Vagina (tissue), 2 donors: ENCODE measurements at regions not wholly inside any gene's neighbourhood (a gene's known extent, or its start where the extent isn't known, plus 50 kb on each side); places are given as distances from the start of the nearest gene placed in this dataset.

ENCODE experiments used
- DNase-seq, 2 donors: peaks; one replicate each; pipeline ENCODE4 v3.0.0-alpha.2; 2017; ENCODE audit errors: extremely low spot score in 2 of 2
- H3K27ac ChIP-seq: fragments of 200-600 bp; sonication (generic); one replicate; pipeline ENCODE4 v1.5.1; 2019
- H3K27me3 ChIP-seq: fragments of 200-600 bp; sonication (generic); one replicate; pipeline ENCODE4 v1.5.1; 2019
- H3K36me3 ChIP-seq, 2 donors: fragments of 200-600 bp; sonication (generic); one replicate each; pipeline ENCODE4 v1.5.1; 2017 to 2019
- H3K4me1 ChIP-seq: fragments of 200-600 bp; sonication (generic); one replicate; pipeline ENCODE4 v1.5.1; 2019
- H3K4me3 ChIP-seq, 2 donors: fragments of 200-600 bp; sonication (generic); 1 replicate in 1 of 2; 2 replicates in 1 of 2; pipeline ENCODE4 v1.5.1; 2016 to 2019
- H3K9me3 ChIP-seq: fragments of 200-600 bp; sonication (generic); one replicate; pipeline ENCODE4 v1.5.1; 2019
- CTCF ChIP-seq, 3 experiments: fragments of 450-650 bp in 2 of 3; fragments of 200-600 bp in 1 of 3; sonication (generic) in 1 of 3; IDR thresholded peaks; one replicate each; pipeline ENCODE4 v1.5.1; 2017 to 2019; ENCODE audit warnings: antibody characterized with exemption in 3 of 3, mild to moderate bottlenecking in 2 of 3, moderate library complexity in 2 of 3
- POLR2A ChIP-seq, 2 donors: fragments of 450-650 bp; IDR thresholded peaks; one replicate each; pipeline ENCODE4 v1.6.1; 2017; ENCODE audit warnings: antibody characterized with exemption in 2 of 2, mild to moderate bottlenecking in 2 of 2, moderate library complexity in 2 of 2
- POLR2AphosphoS5 ChIP-seq, 2 donors: sonication (generic); formaldehyde crosslinking; IDR thresholded peaks; one replicate each; pipeline ENCODE4 v1.9.0; 2017; ENCODE audit warnings: antibody characterized with exemption in 2 of 2, mild to moderate bottlenecking in 2 of 2, low read depth in 1 of 2; ENCODE audit not compliant: insufficient read depth in 1 of 2
- intact Hi-C: fragments of 100-400 bp; cut with DNase I; formaldehyde crosslinking; loops from one replicate; pipeline ENCODE4 v1.15.1; 2023

GRCh38 chr17:74077231-74077630, 126.2 kb upstream of the RPL38 start:
- Histone ChIP-seq H3K27ac (no peak overlapping the region), H3K36me3 (no peaks in the 10 kb centered on the region), H3K27me3 (no peaks in the 10 kb centered on the region), H3K4me1 (no peaks in the 10 kb centered on the region), H3K4me3 (no peak overlapping the region), H3K9me3 (no peaks in the 10 kb centered on the region)
- intact Hi-C loops: no loop called here
- no peak for TF ChIP-seq POLR2A (IDR thresholded peaks at IDR 0.05)
- DNase-seq: no peak

- Histone ChIP-seq H3K4me3 (no peak overlapping the region), H3K27ac (no peak overlapping the region), H3K9me3 (no peaks in the 10 kb centered on the region), H3K27me3 (no peaks in the 10 kb centered on the region), H3K36me3 (no peaks in the 10 kb centered on the region), H3K4me1 (no peaks in the 10 kb centered on the region)
- TF ChIP-seq POLR2AphosphoS5 (IDR thresholded peaks at IDR 0.05; ENCODE audit: insufficient read depth in 1 of 2, low read depth in 1 of 2) (no peak), POLR2A (IDR thresholded peaks at IDR 0.05) (no peak), CTCF (IDR thresholded peaks at IDR 0.05) (no peak)
- no peak for DNase-seq
- intact Hi-C loops: no loop called here
Measured at GRCh38 chr17:74078363-74078941, 125.0 kb upstream of the RPL38 start.

GRCh38 chr17:74079537-74080300, 123.8 kb upstream of the RPL38 start:
- H3K27me3 ChIP-seq: no peaks in the 10 kb centered on the region
- intact Hi-C loops: no loop called here

GRCh38 chr17:74080656-74081582, 122.6 kb upstream of the RPL38 start:
- Histone ChIP-seq H3K27me3 (no peaks in the 10 kb centered on the region), H3K4me1 (no peaks in the 10 kb centered on the region)
- TF ChIP-seq POLR2A (IDR thresholded peaks at IDR 0.05) (no peak), CTCF (IDR thresholded peaks at IDR 0.05) (no peak), POLR2AphosphoS5 (IDR thresholded peaks at IDR 0.05; ENCODE audit: insufficient read depth in 1 of 2, low read depth in 1 of 2) (no peak)

More at GRCh38 chr17:74079537-74080300, 123.8 kb upstream of the RPL38 start:
- DNase-seq: no peak
- TF ChIP-seq POLR2A (IDR thresholded peaks at IDR 0.05) (no peak), CTCF (IDR thresholded peaks at IDR 0.05) (no peak), POLR2AphosphoS5 (IDR thresholded peaks at IDR 0.05; ENCODE audit: insufficient read depth in 1 of 2, low read depth in 1 of 2) (no peak)
- no peaks in the 10 kb centered on the region for H3K36me3 ChIP-seq
- no peaks in the 10 kb centered on the region for H3K9me3 ChIP-seq
- no peak overlapping the region for H3K4me3 ChIP-seq
- H3K4me1 ChIP-seq: no peaks in the 10 kb centered on the region
- H3K27ac ChIP-seq: no peak overlapping the region

GRCh38 chr17:74082886-74083285, 120.6 kb upstream of the RPL38 start:
- intact Hi-C loops: no loop called here
- no peak overlapping the region for H3K27ac ChIP-seq
- no peaks in the 10 kb centered on the region for H3K27me3 ChIP-seq
- H3K9me3 ChIP-seq: no peaks in the 10 kb centered on the region
- TF ChIP-seq CTCF (IDR thresholded peaks at IDR 0.05): no peak
- no peak for TF ChIP-seq POLR2AphosphoS5 (IDR thresholded peaks at IDR 0.05; ENCODE audit: insufficient read depth in 1 of 2, low read depth in 1 of 2)
- TF ChIP-seq POLR2A (IDR thresholded peaks at IDR 0.05): no peak
- DNase-seq: no peak
- H3K4me1 ChIP-seq: no peaks in the 10 kb centered on the region
- no peak overlapping the region for H3K4me3 ChIP-seq
- no peaks in the 10 kb centered on the region for H3K36me3 ChIP-seq

More at GRCh38 chr17:74080656-74081582, 122.6 kb upstream of the RPL38 start:
- intact Hi-C loops: no loop called here
- H3K36me3 ChIP-seq: no peaks in the 10 kb centered on the region
- H3K9me3 ChIP-seq: no peaks in the 10 kb centered on the region
- H3K27ac ChIP-seq: no peak overlapping the region
- no peak for DNase-seq
- no peak overlapping the region for H3K4me3 ChIP-seq
